Glutamatergic neuron (in vitro differentiated cells): ENCODE measurements at regions not wholly inside any gene's neighbourhood (a gene's known extent, or its start where the extent isn't known, plus 50 kb on each side); places are given as distances from the start of the nearest gene placed in this dataset.
"Not testable (repeated sequence)": the region's sequence is repeated elsewhere in the genome, so short reads cannot be mapped to it uniquely, and the experiment has no call there.

Source experiments
- DNase-seq: peaks from one replicate; pipeline ENCODE4 v3.0.0; 2022
- H3K27ac Mint-ChIP-seq: one replicate; pipeline ENCODE4 v1.8.0; 2020; ENCODE audit warnings: mild to moderate bottlenecking, mixed read lengths, inconsistent platforms; ENCODE audit not compliant: unreplicated experiment
- H3K27me3 Mint-ChIP-seq: one replicate; pipeline ENCODE4 v1.8.0; 2020; ENCODE audit warnings: mild to moderate bottlenecking, moderate library complexity, mixed read lengths, inconsistent platforms; ENCODE audit not compliant: unreplicated experiment
- H3K36me3 Mint-ChIP-seq: one replicate; pipeline ENCODE4 v1.8.0; 2020; ENCODE audit warnings: mild to moderate bottlenecking, mixed read lengths, inconsistent platforms; ENCODE audit not compliant: unreplicated experiment
- H3K4me1 Mint-ChIP-seq: one replicate; pipeline ENCODE4 v1.8.0; 2020; ENCODE audit warnings: mild to moderate bottlenecking, low read depth, mixed read lengths, inconsistent platforms; ENCODE audit not compliant: unreplicated experiment
- H3K4me3 Mint-ChIP-seq: one replicate; pipeline ENCODE4 v1.8.0; 2020; ENCODE audit warnings: mild to moderate bottlenecking, mixed read lengths, inconsistent platforms; ENCODE audit not compliant: unreplicated experiment
- H3K9me3 Mint-ChIP-seq: one replicate; pipeline ENCODE4 v1.8.0; 2020; ENCODE audit warnings: mild to moderate bottlenecking, moderate library complexity, mixed read lengths, inconsistent platforms; ENCODE audit not compliant: unreplicated experiment
- CTCF ChIP-seq: fragments of 200-600 bp; sonication (generic); IDR thresholded peaks from one replicate; pipeline ENCODE4 v1.5.0; 2021; ENCODE audit not compliant: partially characterized antibody, unreplicated experiment

GRCh38 chrX:45803383-45803921, 602.8 kb upstream of the DIPK2B start:
- Mint-ChIP-seq H3K27me3 (no peaks in the 10 kb centered on the region), H3K27ac (no peak overlapping the region), H3K36me3 (no peaks in the 10 kb centered on the region), H3K4me1 (peaks cover 11% of the 10 kb centered on the region), H3K4me3 (no peak overlapping the region), H3K9me3 (peaks cover 3% of the 10 kb centered on the region)
- TF ChIP-seq CTCF: no peak
- no peak for DNase-seq

GRCh38 chrX:45801554-45801953, 600.9 kb upstream of the DIPK2B start:
- H3K36me3 Mint-ChIP-seq: no peaks in the 10 kb centered on the region
- no peak for DNase-seq
- H3K4me3 Mint-ChIP-seq: no peak overlapping the region
- H3K9me3 Mint-ChIP-seq: no peaks in the 10 kb centered on the region
- no peak for TF ChIP-seq CTCF
- H3K27me3 Mint-ChIP-seq: no peaks in the 10 kb centered on the region
- H3K27ac Mint-ChIP-seq: no peak overlapping the region
- peaks cover 7% of the 10 kb centered on the region for H3K4me1 Mint-ChIP-seq

GRCh38 chrX:45800746-45801453, 600.2 kb upstream of the DIPK2B start:
- not testable (repeated sequence) for H3K9me3 Mint-ChIP-seq, DNase-seq, H3K4me3 Mint-ChIP-seq, H3K36me3 Mint-ChIP-seq, H3K27ac Mint-ChIP-seq, H3K4me1 Mint-ChIP-seq, H3K27me3 Mint-ChIP-seq

GRCh38 chrX:45799576-45799975, 598.9 kb upstream of the DIPK2B start:
- no peak for TF ChIP-seq CTCF
- Mint-ChIP-seq H3K9me3 (no peaks in the 10 kb centered on the region), H3K4me1 (peaks cover 6% of the 10 kb centered on the region), H3K4me3 (no peak overlapping the region), H3K27ac (no peak overlapping the region), H3K27me3 (no peaks in the 10 kb centered on the region), H3K36me3 (no peaks in the 10 kb centered on the region)
- no peak for DNase-seq

GRCh38 chrX:45795546-45795945, 594.9 kb upstream of the DIPK2B start:
- Mint-ChIP-seq H3K27me3 (no peaks in the 10 kb centered on the region), H3K4me1 (peaks cover 4% of the 10 kb centered on the region), H3K27ac (no peak overlapping the region), H3K36me3 (peaks cover 7% of the 10 kb centered on the region), H3K4me3 (no peak overlapping the region), H3K9me3 (no peaks in the 10 kb centered on the region)
- no peak for DNase-seq
- TF ChIP-seq CTCF: no peak
